ENCODE measurements at regions not wholly inside any gene's neighbourhood (a gene's known extent, or its start where the extent isn't known, plus 50 kb on each side); places are given as distances from the start of the nearest gene placed in this dataset.

DNA sequence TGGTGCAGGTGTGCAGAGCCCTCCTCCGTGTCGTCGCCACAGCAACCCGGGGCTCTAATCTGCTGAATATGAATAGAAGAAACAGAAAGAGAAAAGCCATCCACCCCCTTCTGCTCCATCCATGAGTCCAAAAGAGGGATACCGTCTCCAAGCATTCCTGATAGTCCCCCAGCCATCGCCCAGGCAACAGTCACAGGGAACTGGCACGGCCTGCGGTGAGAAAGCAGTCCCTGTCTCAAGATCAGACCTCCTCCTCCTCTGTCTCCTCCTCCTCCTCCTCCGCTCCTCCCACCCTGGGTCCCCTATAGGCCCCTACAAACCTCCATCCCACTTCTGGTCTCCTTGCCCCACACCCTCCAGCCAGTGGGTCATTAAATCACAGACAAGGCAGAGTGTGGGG lies 308.1 kb upstream of the MPDZ start:
- Mint-ChIP-seq H3K27ac (no peak overlapping the region), H3K4me3 (no peak overlapping the region)
- DNase-seq (ENCODE audit: extremely low spot score, unreplicated experiment): no peak

DNA sequence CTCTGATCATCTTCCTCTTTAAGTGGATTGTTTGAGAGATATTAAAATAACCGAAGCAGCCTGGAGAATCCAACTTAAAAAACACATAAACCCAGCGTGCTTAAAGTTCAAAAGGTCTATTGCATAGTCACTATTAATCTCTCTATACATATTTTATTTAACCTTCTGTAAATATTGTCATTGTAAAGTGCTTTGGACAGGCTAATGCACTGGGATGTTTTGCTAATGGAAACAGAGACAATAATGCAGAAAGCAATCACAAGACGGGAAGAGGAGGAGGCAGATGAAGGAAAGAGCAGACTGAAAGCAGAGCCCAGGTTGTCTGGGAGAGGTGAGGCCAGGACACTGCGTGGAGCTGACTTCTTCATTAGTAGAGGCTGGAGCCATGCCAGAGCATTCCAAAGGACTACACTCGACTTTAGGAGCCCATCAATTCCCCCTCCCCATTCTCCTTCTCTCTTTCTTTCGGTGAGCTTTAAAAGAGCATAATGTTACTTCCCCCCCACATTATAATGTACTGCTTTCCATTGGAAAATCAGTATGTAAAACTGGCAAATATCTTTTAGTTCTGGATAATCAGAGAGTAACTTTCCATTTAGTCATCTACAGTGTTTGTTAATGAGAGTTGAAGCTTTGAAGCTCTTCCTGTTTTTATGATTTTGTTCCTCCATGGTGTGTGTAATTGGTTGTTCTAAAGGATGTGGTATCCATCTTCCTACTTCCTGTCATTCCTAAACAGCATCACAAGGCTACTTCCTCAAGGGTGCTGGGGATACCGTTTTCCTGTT lies 307.3 kb upstream of the MPDZ start:
- H3K36me3 Mint-ChIP-seq: no peaks in the 10 kb centered on the region
- H3K4me3 Mint-ChIP-seq: no peak overlapping the region
- H3K9me3 Mint-ChIP-seq: peaks cover 4% of the 10 kb centered on the region
- H3K27me3 Mint-ChIP-seq: no peaks in the 10 kb centered on the region
- TF ChIP-seq, protein P1, sequence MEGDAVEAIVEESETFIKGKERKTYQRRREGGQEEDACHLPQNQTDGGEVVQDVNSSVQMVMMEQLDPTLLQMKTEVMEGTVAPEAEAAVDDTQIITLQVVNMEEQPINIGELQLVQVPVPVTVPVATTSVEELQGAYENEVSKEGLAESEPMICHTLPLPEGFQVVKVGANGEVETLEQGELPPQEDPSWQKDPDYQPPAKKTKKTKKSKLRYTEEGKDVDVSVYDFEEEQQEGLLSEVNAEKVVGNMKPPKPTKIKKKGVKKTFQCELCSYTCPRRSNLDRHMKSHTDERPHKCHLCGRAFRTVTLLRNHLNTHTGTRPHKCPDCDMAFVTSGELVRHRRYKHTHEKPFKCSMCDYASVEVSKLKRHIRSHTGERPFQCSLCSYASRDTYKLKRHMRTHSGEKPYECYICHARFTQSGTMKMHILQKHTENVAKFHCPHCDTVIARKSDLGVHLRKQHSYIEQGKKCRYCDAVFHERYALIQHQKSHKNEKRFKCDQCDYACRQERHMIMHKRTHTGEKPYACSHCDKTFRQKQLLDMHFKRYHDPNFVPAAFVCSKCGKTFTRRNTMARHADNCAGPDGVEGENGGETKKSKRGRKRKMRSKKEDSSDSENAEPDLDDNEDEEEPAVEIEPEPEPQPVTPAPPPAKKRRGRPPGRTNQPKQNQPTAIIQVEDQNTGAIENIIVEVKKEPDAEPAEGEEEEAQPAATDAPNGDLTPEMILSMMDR (conservative IDR thresholded peaks at IDR 0.05): no peak
- peaks cover 15% of the 10 kb centered on the region for H3K4me1 Mint-ChIP-seq (ENCODE audit: unreplicated experiment)
- DNase-seq (ENCODE audit: extremely low spot score, unreplicated experiment): no peak
- H3K27ac Mint-ChIP-seq: no peak overlapping the region

More for the DNA sequence above, 308.1 kb upstream of the MPDZ start:
- no peaks in the 10 kb centered on the region for H3K36me3 Mint-ChIP-seq
- peaks cover 15% of the 10 kb centered on the region for H3K4me1 Mint-ChIP-seq (ENCODE audit: unreplicated experiment)
- H3K27me3 Mint-ChIP-seq: no peaks in the 10 kb centered on the region
- TF ChIP-seq, protein P1 (conservative IDR thresholded peaks at IDR 0.05): no peak
- peaks cover 4% of the 10 kb centered on the region for H3K9me3 Mint-ChIP-seq

DNA sequence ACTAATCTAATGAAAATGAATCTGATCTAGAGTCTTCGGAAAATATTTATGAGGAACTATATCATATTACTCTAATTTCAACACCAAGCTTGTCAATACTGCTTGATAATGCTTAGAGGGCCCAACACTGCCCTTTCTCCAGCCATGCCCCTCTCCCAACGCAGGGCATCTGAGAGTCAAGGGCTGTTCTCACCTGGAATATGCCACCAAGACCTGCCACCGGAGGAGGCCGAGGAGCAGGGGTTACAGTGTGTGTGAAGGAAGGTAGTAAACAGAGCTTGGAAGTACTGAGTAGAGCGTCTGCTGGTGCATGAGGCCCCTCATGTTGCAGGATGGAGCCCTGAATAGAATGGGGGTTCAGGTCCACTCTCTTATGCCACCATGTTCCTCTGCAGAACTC lies 301.3 kb upstream of the MPDZ start:
- peaks cover 4% of the 10 kb centered on the region for H3K9me3 Mint-ChIP-seq
- no peak overlapping the region for H3K27ac Mint-ChIP-seq
- DNase-seq (ENCODE audit: extremely low spot score, unreplicated experiment): no peak
- TF ChIP-seq, protein P1 (conservative IDR thresholded peaks at IDR 0.05): no peak
- H3K4me1 Mint-ChIP-seq (ENCODE audit: unreplicated experiment): peaks cover 10% of the 10 kb centered on the region
- H3K36me3 Mint-ChIP-seq: no peaks in the 10 kb centered on the region
- no peak overlapping the region for H3K4me3 Mint-ChIP-seq
- H3K27me3 Mint-ChIP-seq: no peaks in the 10 kb centered on the region

DNA sequence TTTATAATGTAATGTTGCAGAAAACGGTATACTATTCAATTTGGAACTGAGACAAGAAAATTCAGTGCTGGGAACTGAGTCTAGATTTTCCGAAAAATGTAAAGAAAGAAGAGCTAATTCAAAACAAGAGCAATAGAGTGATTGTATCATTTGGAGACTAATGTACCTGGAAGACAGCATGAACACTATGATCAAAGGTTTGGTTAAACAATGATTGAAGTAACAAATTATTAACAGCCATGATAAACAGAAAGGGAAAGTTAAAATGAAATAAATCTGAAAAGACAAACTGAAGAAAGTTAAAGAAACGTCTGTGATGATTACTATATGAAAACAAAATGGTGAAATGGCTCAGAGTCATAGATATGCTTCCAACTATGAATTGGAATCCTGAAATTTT lies 300.6 kb upstream of the MPDZ start:
- TF ChIP-seq, protein P1 (conservative IDR thresholded peaks at IDR 0.05): no peak
- H3K27ac Mint-ChIP-seq: no peak overlapping the region
- H3K4me3 Mint-ChIP-seq: no peak overlapping the region
- no peaks in the 10 kb centered on the region for H3K27me3 Mint-ChIP-seq
- no peaks in the 10 kb centered on the region for H3K36me3 Mint-ChIP-seq
- H3K4me1 Mint-ChIP-seq (ENCODE audit: unreplicated experiment): peaks cover 10% of the 10 kb centered on the region
- DNase-seq (ENCODE audit: extremely low spot score, unreplicated experiment): no peak
- peaks cover 4% of the 10 kb centered on the region for H3K9me3 Mint-ChIP-seq

DNA sequence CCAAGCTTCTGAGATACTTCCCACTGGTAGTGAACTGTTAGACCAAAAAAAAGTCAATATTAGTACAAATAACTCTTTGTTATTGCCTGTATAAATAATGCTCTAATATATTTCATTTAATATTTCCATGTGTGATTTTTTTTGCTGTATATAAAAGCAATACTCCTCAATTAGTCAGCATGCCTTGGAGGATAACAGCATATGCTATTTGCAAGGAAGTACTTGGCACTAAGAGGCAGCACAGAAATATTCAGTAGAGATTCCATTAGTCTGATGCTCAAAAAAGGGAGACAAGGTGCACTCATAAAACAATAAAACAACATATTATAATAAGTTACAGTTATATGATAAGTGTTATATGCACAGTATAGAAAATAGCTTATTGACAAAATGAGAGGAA lies 296.6 kb upstream of the MPDZ start:
- Mint-ChIP-seq H3K27me3 (no peaks in the 10 kb centered on the region), H3K36me3 (no peaks in the 10 kb centered on the region), H3K4me3 (no peak overlapping the region), H3K4me1 (ENCODE audit: unreplicated experiment) (peaks cover 10% of the 10 kb centered on the region), H3K27ac (no peak overlapping the region), H3K9me3 (peaks cover 4% of the 10 kb centered on the region)
- TF ChIP-seq, protein P1 (conservative IDR thresholded peaks at IDR 0.05): no peak
- DNase-seq (ENCODE audit: extremely low spot score, unreplicated experiment): no peak
